ENCODE measurements at regions not wholly inside any gene's neighbourhood (a gene's known extent, or its start where the extent isn't known, plus 50 kb on each side); places are given as distances from the start of the nearest gene placed in this dataset.
"Not testable (repeated sequence)": the region's sequence is repeated elsewhere in the genome, so short reads cannot be mapped to it uniquely, and the experiment has no call there.

DNA sequence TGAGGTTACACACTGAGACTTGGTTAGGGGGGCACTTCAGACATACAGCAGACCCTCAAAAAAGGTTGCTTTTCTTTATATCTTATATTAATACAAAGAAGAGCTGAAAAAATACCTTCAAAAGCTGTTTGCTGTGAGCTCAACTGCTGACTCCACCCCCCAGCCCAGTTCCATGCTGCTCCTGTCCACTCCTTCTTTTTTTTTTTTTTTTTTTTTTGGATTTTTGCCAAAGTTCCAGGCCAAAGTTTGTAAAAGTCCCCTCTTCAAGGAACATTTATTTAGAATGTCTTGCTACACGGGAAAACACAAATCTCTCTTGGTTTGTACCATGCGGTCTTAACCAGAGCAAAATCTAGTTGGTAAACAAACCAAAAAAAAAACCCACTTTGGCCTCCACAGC, 85.3 kb upstream of the AKAP12 start:
- no peak for DNase-seq

DNA sequence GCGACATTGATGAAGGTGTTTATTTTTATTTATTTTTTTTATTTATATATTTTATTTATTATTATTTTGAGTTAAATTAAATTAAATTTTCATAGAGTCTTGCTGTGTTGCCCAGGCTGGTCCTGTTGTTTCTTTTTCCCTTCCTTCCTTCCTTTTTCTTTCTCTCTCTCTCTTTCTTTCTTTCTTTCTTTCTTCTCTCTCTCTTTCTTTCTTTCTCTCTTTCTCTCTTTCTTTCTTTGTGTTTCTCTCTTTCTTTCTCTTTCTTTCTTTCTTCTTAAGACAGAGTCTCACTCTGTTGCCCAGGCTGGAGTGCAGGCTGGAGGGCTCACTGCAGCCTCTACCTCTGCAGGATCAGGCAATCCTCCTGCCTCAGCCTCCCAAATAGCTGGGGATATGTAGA, 84.7 kb upstream of the AKAP12 start:
- no peak for DNase-seq

DNA sequence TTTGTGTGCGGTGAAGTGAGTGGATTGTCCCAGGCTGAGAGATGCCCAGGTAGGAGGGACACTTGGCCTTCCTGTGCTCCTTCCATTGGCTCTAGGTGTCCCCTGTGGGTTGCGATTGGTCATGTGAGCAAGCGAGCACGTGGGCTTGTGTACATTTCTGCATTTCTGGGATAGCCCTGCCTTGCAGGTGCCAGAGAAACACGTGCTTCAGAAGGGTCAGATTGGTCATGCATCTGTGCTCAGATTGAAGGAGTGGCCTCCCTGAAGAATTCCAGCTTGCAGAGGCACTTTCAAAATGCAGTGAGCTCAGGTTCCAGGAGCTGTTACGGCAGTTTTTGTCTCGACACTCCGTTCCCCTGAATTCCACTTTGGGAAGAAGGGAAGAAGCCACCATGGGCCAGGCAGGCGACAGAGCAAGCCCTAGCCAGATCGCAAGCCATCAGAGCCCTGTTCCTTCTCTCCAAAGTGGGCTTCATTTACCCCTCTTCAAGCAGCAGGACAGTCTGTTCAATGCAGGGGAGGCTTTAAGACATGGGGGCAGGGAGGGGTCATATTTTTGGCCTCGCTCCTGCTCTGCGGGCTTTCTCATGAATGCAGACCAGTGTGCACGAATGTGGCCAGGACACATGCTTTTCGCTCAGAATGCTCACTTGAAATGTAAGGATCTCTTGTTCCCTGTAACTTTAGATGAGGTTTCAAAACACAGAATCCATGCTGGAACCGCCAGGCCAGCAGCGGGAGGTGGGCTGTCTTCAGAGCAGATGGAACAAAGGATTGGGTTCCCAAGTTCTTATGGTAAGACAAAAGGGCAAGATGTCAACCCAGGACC, 78.6 kb upstream of the AKAP12 start:
- peak; percentile 22 for DNase-seq

DNA sequence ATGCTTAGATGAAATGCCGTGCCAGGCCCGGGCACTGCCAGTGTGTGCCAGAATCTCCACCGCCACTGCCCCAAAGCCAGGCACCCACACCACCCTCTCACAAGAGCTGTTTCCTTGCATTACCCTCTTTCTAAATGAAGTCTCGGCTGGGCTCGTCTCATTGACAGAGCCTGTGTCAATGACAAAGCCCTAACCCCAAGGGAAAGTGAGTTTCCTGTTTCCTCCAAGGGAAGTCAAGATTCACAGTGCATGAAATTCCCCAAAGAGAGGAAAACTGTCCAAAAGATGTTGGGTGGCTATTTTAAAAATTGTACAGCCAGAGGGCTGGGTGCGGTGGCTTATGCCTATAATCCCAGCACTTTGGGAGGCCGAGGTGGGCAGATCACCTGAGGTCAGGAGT, 75.4 kb upstream of the AKAP12 start:
- no peak for DNase-seq

DNA sequence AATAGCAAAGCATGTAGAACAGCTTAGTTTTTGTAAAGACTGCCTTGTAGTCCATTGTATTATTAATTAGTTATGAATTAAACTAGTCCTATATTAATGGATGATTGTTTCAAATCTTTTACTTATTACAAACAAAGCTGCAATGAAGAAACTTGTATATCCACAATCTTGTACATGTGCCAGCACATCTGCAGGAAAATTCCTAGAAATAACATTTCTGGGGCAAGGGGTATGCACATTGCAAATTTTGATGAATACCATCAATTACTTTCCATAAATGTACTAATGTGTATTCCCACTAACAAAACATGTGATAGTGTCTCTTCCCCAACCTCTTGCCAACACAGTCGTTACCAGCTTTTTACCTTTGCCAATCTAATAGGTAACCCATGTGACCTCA, 73.6 kb upstream of the AKAP12 start:
- DNase-seq: no peak

DNA sequence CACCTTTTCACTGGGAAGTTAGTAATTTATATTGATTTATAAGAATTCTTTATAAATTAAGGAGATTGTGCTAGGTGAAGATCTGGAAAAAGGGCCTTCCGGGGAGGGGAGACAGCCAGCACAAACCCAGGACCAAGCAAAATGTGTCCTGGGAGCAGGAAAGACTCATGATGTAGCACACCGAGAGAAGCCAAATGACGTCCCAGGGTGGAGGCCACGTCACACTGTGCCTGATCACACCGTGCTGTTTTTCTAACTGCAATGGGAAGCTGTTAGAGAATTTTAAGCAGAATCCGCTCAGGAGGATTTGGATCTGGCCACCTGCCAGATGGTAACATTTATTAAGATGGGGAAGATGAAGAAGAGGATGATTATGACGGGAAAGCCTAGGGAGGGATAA, 72.7 kb upstream of the AKAP12 start:
- no peak for DNase-seq

DNA sequence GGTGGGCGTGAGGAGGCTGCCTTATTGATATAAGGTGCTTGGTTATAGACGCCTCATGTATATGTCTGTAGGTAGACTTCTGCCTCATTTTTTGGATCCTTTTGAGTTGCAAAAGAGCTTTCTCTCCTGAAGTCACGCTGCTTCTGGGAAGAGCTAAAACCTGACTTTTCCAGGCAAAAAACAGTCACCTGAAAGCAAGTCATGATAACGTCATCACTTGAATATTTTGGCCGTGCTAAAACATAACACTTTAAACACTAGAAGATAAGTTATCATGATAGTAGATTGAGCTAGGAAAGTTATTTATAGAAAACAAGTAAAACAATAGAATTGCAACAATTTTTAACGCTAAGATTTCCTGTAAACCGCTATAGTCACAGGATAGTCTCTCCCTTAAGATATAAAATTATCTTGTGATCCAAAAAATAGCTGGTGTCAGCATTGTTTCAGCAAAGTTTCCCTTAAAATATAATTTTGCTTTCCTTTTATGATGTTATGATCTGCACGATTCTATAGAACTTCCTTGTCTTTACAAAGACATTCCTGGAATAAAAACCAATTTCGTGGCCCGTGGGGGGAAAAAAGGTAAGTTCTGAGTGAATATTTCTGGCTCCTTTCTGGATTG, 69.0 kb upstream of the AKAP12 start:
- no peak for DNase-seq

DNA sequence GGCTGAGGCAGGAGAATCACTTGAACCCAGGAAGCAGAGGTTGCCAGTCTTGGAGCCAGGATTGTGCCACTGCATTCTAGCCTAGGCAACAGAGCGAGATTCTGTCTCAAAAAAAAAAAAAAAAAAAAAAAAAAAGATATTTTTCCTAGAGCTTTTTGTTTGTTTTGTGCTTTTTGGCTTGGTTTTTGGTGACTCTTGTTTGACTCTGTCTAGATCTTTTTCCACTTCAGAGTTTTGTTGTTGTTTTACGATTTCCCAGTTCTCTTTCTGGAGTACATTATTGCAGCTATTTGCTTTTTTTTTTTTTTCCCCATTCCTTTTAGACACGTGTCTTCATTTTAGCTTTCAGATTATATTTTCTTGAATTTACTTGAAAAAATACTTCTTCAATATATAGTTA, 67.0 kb upstream of the AKAP12 start:
- no peak for DNase-seq

DNA sequence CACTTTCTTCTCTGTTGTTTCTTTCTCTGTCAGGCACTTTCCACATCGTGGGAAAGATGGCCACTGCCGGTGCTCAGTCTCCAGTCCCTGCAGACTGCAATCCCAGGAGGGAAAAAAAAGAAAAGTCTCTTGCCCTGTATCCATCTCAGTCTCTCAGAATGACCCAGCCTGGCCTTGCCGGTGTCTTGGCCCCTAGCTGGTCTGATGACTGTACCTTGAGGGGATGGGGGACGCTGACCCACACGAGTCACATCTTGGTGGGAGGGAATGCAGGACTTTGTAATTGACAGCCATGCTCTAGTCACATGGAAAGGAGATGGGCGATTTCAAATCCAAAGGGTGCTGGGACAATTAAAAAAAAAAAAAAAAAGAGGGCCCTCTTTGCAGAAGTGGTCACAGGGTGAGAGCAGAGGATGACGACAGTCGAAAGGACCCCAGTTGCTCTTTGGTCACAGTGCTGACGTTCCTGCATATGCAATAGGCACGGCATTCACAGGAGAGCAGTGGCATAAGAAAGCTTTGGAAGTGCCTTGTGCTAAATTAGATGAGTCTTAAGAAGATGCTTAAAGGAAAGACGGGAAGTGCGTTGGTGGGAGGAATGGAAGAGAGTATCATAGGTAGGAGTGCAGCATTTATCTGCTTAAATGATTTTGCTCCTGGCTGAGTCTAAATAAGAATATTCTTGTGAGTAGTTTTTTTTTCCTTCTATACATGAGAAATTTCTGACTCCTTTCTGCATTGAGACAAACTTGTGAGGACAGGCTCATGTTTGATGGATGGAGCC, 63.9 kb upstream of the AKAP12 start:
- no peak for DNase-seq

DNA sequence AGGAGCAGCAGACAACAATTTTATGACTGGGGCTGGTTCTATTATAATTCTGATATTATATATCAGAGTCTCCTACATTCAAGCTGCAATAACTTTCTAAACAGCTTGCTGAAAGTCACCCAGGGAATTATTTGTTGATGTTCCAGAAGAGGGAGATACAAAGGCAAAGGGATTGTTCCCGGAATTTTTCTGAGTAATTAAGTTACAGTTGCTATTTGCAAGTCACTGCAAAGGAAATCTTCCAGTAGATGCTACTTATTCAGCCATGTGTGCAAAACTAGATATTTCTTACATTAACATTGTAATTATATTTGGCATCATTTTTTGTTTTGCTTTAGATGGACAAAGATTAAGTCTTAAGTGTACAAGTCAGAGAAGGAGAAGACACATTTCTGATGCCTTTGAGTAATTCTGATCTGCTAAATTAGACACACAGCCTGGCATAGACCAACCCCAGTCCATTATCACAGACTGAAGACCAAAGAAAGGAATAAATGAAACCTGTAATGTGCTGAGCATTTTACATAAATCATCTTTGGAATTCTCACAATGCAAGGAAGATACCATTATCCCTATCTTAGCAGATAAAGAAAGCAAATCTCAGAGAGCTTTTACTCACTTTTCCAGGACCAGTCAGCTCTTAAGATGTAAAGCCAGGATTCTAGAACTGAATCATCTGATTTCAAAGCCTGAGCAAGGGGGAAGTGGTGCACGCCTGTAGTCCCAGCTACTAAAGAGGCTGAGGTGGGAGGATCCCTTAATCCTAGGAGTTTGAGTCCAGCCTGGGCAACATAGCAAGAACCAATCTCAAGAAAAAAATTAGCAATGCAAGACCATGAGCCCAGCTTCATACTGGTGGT, 62.6 kb upstream of the AKAP12 start:
- DNase-seq: no peak

DNA sequence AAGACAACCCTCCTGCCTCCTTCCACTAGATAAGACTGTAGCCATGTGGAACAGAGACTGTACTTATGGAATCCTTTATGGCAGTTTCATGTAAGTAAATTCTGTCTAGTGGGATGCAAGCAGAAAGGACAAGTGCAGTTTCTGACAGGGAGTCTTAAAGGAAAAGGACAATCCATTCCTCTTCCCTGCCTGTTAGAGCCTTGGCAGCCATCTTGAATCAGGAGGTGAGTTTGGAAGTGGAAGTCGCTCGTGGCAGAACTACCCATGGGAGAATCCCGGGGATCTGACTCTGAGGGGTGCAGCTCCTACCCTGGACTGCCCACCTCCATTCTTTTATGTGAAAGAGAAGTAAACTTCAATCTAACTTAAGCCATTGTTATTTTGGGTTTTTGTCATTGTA, 61.4 kb upstream of the AKAP12 start:
- DNase-seq: no peak

DNA sequence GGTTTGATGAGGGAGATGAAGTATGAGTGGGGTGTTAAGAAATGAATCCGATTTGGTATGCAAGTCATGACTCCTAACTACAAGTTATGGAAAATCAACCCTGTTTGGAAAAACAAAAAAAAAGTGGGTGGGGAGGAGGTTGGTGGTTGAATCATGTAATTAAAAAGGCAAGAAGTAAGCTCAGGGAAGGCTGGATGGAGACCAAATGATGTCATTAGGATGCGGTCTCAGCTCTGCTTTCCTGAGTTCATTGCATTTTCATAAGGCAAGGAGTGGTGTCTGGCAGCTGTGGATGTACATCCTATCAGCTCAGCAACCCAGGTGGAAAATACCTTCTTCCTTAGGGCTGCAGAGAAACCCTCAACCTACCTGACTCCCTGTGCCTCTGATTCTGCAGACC, 60.4 kb upstream of the AKAP12 start:
- DNase-seq: peak; percentile 33

DNA sequence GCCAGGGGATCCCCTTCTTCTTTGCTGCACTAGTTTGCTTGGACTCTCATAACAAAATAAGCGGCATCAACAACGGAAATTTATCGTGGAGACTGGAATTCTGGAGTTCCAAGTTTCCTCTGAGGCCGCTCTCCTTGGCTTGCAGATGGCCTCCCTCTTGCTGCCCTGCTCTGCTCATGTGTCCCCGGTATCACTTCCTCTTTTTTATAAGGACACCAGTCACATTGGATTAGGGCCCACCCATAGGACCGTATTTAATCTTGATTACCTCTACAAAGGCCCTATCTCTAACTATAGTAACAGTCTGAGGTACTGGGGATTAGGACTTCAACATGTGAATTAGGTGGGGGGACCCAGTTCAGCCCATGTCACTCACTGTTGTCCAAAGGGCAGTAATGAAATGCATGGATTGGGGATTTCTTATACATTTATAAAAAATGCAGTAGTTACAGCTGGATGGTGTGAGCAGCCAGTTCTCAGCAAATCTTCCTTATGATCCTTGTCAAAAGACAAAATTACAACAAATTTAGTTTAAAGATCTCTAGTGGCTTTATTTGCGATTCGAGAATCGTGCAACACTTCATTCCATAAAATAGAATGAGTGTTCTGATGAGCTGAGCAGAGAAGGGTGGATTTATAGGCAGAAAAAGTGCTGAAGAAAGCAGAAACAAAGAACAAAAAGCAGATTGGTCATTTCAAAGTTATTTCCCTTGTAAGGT, 59.3 kb upstream of the AKAP12 start:
- DNase-seq: no peak

DNA sequence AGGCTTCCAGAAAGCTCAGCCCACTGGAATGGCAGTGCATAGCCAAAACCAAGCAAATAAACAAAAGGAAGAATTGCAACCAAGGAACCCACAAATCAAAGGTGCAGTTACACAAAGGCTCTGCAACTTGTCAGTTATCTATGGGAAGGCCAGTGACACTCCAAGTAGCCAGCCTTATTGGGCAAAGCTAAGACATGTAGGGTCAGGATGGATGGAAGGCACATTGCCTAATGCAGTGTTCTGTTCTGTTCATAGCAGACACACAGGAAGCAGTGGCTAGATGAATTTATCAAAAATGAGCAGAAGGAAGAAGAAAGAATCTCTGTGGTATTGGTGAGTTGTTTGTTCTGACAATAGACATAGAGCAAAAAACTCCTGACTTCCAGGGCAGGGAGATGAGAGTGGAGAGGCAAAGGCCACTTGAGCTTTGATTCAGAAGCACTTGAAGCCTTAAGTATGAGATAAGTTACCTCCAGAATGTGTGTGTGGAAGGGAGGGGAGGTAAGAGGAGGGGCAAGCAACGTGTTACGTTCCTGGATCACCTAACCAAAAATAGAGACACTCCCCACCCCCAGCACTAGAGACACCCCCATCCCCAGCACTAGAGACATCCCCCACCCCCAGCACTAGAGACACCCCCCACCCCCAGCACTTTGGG, 57.9 kb upstream of the AKAP12 start:
- no peak for DNase-seq

DNA sequence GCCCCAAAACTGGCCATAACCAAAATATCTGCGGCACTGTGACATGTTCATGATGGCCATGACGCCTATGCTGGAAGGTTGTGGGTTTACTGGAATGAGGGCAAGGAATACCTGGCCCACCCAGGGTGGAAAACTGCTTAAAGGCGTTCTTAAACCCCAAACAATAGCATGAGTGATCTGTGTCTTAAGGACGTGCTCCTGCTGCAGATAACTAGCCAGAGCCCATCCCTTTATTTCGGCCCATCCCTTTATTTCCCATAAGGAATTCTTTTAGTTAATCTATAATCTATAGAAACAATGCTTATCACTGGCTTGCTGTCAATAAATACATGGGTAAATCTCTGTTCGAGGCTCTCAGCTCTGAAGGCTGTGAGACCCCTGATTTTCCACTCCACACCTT, 56.8 kb upstream of the AKAP12 start:
- not testable (repeated sequence) for DNase-seq

DNA sequence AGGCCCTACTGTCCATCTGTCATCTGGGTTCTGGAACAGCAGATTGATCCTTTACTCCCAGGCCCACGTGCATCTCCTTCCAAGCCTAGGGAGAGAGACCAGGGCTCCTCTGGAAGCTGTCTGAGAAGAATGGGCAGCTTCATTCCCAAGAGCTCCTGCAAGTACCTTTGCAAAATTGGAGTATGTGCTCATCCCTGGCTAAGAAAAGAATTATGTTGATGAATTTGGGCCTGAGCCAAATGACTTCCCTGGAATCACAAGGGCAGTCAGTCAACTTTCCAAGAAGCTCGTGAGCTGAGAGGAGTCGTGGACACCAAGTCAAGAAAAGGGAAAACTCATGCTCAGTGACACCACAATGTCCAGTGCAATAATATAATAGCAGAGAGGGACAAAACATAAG, 54.6 kb upstream of the AKAP12 start:
- DNase-seq: no peak

DNA sequence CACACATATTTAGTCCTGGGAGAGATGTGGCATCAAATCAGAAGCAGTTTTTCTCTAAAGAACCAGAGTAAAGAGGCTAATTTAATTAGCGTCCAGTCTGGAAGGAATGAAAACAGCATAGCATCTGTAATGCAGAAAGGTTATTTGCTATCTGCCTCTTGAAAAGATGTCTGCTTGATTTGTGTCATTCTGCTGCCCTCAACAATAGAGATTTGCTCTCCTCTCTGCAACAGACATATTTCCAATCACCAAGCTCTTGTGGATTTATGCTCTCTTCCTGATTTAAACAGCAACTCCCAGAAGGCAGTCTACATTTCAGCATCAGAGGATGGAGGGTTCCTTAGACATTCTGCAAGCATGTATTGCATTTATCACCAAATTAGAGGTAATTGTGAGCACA, 53.5 kb upstream of the AKAP12 start:
- DNase-seq: no peak

DNA sequence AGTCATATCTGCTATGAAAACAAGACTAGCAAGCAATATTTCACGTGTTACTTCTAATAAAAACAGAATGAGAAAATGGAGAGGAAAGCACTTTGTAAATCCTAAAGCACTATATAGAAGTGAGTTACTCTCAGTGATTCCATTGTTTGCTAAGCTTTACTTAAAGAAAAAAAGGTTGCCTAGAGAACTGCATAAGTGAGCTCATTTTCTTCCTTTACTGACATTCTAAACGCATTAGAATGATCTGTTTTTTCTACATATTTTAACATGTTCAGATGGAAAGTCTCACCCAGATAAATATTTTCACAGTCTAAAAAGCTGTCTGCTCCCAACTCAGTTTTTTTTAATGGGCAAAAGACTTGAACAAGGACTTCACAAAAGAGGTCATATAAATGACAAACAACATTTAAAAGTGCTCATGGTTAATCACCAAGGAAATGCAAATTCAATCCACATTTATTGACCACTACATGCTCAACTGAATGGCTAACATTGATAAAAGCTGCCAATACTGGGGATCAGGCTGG, 52.9 kb upstream of the AKAP12 start:
- DNase-seq: no peak
